RWPE1 (cell line): ENCODE measurements at regions not wholly inside any gene's neighbourhood (a gene's known extent, or its start where the extent isn't known, plus 50 kb on each side); places are given as distances from the start of the nearest gene placed in this dataset.

Experiments used
- CTCF ChIA-PET: fragments of 350-600 bp; sonication (Branson Sonifier 250); formaldehyde crosslinking; extraction: SDS; loops from one replicate; lab custom pipeline; 2021; lab: Yijun Ruan, JAX
- POLR2A ChIA-PET: fragments of 400-600 bp; formaldehyde crosslinking; extraction: SDS; loops from one replicate; lab custom pipeline; 2020; ENCODE audit warnings: antibody characterized with exemption; ENCODE audit not compliant: low non-redundant PET; lab: Yijun Ruan, JAX
- DNase-seq: peaks from one replicate; pipeline ENCODE4 v3.0.0; 2012; ENCODE audit warnings: low spot score
- H3K27ac ChIP-seq: fragments of 450-650 bp; 2 replicates; pipeline ENCODE4 v1.5.1; 2017
- TF ChIP-seq, protein P1 (sequence below): fragments of 450-650 bp; conservative IDR thresholded peaks from 2 replicates; pipeline ENCODE4 v1.5.1; 2017; ENCODE audit warnings: low read depth, mild to moderate bottlenecking

DNA sequence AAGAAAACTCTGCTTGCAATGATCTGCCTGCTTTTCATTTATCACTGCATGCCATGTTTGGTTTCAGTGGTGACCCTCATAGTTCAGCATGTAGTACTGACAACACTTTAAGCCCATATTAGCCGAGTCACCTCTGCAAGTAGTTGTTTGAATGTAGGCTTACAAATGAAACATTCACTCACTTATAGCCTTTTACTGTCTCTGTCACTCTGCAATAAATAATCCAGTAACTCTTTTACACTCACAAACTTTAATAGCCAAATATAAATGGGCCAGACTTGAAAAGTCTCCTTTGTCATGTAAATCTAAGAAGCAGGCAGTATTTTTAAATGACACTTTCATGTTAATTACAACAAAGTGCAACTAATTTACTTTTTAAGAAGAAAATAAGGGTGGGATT is 1460.0 kb upstream of the ADGRB3 start:
- POLR2A ChIA-PET: no interaction called here
- H3K27ac ChIP-seq: no peak overlapping the region
- no peak for DNase-seq
- TF ChIP-seq, protein P1, sequence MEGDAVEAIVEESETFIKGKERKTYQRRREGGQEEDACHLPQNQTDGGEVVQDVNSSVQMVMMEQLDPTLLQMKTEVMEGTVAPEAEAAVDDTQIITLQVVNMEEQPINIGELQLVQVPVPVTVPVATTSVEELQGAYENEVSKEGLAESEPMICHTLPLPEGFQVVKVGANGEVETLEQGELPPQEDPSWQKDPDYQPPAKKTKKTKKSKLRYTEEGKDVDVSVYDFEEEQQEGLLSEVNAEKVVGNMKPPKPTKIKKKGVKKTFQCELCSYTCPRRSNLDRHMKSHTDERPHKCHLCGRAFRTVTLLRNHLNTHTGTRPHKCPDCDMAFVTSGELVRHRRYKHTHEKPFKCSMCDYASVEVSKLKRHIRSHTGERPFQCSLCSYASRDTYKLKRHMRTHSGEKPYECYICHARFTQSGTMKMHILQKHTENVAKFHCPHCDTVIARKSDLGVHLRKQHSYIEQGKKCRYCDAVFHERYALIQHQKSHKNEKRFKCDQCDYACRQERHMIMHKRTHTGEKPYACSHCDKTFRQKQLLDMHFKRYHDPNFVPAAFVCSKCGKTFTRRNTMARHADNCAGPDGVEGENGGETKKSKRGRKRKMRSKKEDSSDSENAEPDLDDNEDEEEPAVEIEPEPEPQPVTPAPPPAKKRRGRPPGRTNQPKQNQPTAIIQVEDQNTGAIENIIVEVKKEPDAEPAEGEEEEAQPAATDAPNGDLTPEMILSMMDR: no peak
- CTCF ChIA-PET: no interaction called here

DNA sequence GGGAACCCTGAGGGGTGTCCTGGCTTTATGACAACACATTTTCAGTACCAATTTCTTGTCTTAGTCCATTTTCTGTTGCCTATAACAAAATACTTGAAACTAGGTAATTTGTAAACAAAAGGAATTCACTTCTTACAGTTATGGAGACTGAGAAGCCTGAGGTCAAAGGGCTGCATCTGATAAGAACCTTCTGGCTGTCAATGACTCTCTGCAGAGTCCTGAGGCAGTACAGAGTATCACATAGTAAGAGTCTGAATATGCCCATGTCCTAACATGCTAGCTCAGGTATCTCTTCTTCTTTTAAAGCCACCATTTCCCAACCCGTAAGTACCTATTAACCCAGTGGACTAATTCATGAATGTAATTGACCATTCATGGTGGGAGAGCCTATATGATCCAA is 1458.6 kb upstream of the EYS start:
- POLR2A ChIA-PET: no interaction called here
- H3K27ac ChIP-seq: no peak overlapping the region
- TF ChIP-seq, protein P1: no peak
- CTCF ChIA-PET: no interaction called here
- DNase-seq: no peak

DNA sequence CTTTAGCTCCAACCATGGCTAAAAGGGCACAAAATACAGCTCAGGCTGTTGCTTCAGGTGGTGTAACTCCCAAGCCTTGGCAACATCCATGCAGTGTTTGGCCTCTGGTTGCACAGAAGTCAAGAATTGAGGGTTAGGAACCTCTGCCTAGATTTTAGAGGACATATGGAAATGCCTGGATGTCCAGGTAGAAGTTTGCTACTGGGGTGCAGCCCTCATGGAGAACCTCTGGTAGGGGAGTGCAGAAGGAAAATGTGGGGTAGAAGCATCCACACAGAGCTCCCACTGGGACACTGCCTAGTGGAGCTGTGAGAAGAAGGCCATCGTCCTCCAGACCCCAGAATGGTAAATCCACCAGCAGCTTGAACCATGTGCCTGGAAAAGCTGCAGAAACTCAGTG is 1453.8 kb upstream of the EYS start:
- DNase-seq: no peak
- CTCF ChIA-PET: no interaction called here
- POLR2A ChIA-PET: no interaction called here
- TF ChIP-seq, protein P1: no peak
- no peak overlapping the region for H3K27ac ChIP-seq

DNA sequence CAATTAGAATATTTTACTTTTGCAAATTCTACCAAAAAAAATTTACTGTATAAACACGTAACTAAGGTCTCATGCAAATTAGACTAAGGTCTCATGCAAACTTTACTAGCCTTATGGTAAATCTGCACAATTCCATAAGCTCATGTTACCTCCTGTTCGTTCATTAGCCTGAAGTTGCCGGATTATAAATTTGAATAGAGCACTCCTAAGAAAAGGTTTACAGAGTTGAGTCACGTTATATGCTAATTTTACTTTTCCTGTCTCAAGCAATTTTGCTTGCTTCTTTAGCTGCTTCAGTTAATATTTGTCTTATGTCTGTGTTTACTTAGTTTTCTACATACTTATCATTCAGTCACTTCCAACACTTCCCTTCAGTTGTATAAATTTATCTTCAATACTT is 1434.0 kb upstream of the EYS start:
- TF ChIP-seq, protein P1: no peak
- H3K27ac ChIP-seq: no peak overlapping the region
- CTCF ChIA-PET: no interaction called here
- DNase-seq: no peak
- POLR2A ChIA-PET: no interaction called here

DNA sequence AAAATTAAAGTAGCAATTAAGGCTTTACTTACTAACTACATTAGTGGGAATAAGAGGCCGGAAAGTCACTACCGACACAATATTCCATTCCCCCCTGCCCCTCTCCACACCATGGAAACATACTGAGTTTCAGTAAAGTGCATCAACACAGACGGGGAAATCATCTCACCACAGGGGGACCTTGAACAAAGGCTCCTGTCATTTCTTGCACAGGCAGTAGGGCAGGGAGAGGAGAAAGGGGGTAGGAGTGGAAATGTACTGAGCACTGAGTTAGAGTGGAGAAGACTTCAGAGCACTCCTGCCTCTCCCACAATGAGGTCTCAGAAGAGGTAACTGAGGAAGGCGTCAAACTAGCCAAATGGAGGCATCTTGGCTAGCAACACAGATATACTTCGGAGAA is 1426.9 kb upstream of the EYS start:
- TF ChIP-seq, protein P1: no peak
- DNase-seq: no peak
- CTCF ChIA-PET: no interaction called here
- H3K27ac ChIP-seq: no peak overlapping the region
- POLR2A ChIA-PET: no interaction called here

DNA sequence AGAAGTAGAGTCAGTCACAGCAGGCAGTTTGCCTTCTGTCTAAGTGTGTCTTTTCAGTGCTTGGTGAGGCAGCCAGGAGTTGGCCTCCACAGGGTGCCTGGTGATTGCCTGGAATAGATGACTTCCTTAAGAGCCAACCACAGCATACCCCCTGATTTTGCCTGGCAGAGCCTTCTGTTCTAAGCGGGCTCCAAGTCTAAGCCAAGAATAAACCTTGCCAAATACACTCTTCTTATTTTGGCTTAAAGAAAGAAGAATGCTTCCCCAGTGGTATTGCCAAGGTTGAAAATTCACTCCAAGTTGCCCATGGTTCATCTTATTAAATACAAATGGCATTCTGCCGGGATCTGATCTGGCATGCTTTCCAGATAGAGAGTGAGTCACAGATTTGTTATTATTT is 1424.8 kb upstream of the EYS start:
- ChIA-PET CTCF (no interaction called here), POLR2A (no interaction called here)

More for the DNA sequence above, 1424.8 kb upstream of the EYS start:
- H3K27ac ChIP-seq: no peak overlapping the region
- TF ChIP-seq, protein P1: no peak
- DNase-seq: no peak
